ENCODE measurements at regions not wholly inside any gene's neighbourhood (a gene's known extent, or its start where the extent isn't known, plus 50 kb on each side); places are given as distances from the start of the nearest gene placed in this dataset.

DNA sequence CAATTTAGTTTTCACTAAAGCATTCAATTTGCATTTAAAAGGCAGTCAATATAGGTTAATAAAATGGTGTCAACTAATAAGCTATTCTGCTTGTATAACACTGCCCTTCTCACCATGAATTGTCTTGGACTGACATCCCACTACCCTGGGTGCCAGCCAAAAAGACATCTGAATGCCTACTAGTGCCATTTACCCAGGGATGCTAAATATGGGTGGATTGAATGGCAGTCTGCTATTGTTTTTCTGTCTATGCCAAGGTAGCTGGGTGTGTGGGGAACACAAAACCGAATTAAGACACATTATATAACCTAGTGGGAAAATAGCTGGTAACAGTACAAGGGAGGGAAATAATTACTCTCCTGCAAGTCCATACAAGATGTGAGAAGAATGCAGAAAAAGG is 240.0 kb upstream of the CFAP20DC start:
- peak; percentile 24 for DNase-seq (ENCODE audit: low read depth)
- no peak overlapping the region for H3K4me3 ChIP-seq (ENCODE audit: low read length)
- TF ChIP-seq, protein P1, sequence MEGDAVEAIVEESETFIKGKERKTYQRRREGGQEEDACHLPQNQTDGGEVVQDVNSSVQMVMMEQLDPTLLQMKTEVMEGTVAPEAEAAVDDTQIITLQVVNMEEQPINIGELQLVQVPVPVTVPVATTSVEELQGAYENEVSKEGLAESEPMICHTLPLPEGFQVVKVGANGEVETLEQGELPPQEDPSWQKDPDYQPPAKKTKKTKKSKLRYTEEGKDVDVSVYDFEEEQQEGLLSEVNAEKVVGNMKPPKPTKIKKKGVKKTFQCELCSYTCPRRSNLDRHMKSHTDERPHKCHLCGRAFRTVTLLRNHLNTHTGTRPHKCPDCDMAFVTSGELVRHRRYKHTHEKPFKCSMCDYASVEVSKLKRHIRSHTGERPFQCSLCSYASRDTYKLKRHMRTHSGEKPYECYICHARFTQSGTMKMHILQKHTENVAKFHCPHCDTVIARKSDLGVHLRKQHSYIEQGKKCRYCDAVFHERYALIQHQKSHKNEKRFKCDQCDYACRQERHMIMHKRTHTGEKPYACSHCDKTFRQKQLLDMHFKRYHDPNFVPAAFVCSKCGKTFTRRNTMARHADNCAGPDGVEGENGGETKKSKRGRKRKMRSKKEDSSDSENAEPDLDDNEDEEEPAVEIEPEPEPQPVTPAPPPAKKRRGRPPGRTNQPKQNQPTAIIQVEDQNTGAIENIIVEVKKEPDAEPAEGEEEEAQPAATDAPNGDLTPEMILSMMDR (IDR thresholded peaks at IDR 0.05; ENCODE audit: insufficient read depth, low read depth, low read length, missing control alignments) = no peak

DNA sequence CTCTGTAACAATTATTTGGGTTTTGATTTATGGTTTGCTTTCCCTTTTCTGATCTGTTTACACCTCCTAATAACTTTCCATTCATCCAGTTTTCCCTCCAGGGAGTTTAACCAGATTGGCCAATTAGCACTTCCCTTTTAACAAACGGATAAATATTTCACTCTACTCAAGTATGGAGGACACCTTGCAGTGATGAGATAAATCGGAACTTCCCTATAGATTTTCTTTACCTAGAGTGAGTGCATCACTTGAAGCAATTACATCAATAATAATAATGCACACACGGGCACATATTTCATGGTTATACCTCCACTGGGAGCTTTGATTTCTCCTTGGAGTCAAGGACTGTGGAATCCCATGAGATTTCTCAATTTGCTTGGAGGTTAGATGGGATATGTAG is 239.1 kb upstream of the CFAP20DC start:
- TF ChIP-seq, protein P1 (IDR thresholded peaks at IDR 0.05; ENCODE audit: insufficient read depth, low read depth, low read length, missing control alignments) = no peak
- no peak overlapping the region for H3K4me3 ChIP-seq (ENCODE audit: low read length)
- no peak for DNase-seq (ENCODE audit: low read depth)

DNA sequence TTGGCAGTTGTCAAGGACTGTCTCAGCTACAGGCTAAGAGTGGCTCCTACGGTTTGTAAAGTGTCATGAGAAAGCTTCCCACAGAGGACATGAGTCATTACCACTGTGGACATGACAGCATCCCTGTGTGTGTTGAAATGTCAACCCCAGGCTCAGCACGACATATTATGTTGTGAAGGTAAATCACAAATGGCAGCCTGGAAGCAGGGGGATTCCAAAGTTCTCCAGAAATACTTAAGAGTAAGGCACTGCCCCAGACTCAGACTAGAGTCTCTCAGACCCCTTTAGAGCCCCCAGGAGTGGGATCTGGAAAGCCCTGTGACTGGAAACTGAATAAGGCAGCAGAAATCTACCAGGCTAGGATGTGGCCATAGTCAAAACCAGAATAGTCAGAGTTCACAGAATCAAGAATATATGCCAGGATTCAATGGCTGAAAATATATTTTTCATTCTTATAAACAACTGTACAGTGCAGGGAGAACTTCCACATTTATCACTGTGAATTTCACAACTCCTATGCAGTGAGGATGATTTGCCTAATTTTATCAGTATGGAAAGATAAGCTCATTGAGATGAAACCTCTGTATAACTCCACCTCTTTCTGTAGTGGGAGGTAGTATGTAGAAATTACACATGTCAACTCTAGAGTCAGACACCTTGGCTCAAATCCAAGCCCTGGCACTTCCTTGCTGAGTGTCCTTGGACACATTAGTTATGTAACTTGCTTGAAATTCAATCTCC is 237.1 kb upstream of the CFAP20DC start:
- no peak overlapping the region for H3K4me3 ChIP-seq (ENCODE audit: low read length)
- TF ChIP-seq, protein P1 (IDR thresholded peaks at IDR 0.05; ENCODE audit: insufficient read depth, low read depth, low read length, missing control alignments) = no peak
- DNase-seq (ENCODE audit: low read depth) = peak; percentile 86

GRCh38 chr3:59285560-59285959 is 235.7 kb upstream of the CFAP20DC start:
- TF ChIP-seq, protein P1 (IDR thresholded peaks at IDR 0.05; ENCODE audit: insufficient read depth, low read depth, low read length, missing control alignments) = no peak
- no peak for DNase-seq (ENCODE audit: low read depth)
- H3K4me3 ChIP-seq (ENCODE audit: low read length) = no peak overlapping the region

DNA sequence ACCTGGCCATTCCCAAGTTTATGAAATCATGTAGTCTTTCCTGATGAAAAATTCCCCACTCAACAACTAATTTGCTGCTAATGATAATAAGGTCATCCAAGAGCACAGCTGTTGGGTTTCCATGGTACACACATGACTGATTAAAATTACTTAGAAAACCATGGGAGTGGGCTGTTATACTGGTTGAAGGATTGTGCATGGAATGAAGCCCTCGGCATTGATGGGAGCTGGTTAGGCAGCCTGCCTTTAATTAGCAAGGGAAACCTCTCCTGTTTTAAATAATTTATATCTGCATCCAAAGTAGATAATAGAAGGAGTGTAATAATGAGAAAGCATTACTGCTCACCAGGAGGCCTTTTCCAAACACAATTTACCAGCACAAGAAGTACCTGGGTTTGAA is 235.1 kb upstream of the CFAP20DC start:
- DNase-seq (ENCODE audit: low read depth) = no peak
- no peak overlapping the region for H3K4me3 ChIP-seq (ENCODE audit: low read length)
- TF ChIP-seq, protein P1 (IDR thresholded peaks at IDR 0.05; ENCODE audit: insufficient read depth, low read depth, low read length, missing control alignments) = no peak

DNA sequence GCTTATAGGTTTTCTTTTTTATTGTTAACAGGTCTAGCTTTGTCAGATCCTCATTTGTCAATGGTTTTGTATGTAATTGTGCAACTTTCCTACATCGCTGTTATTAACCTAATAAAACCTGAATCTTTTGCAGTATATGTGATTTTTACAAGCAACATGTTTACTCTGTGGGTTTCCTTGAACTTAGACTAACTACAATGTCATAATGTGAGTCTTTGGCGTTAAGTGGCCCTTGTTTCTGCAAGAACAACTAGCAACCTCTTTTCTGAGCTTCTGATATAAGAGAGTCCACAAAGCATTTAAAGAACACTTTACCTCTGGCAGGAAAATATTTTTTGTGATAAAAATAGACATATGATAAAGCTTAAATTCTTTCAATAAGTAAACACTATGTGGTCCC is 230.3 kb upstream of the CFAP20DC start:
- TF ChIP-seq, protein P1 (IDR thresholded peaks at IDR 0.05; ENCODE audit: insufficient read depth, low read depth, low read length, missing control alignments) = no peak
- H3K4me3 ChIP-seq (ENCODE audit: low read length) = no peak overlapping the region
- no peak for DNase-seq (ENCODE audit: low read depth)

- H3K4me3 ChIP-seq (ENCODE audit: low read length) = no peak overlapping the region
- no peak for DNase-seq (ENCODE audit: low read depth)
- TF ChIP-seq, protein P1 (IDR thresholded peaks at IDR 0.05; ENCODE audit: insufficient read depth, low read depth, low read length, missing control alignments) = no peak
These were observed 228.0 kb upstream of the CFAP20DC start for GRCh38 chr3:59277816-59278215.
